HG02870 (cell line): ENCODE measurements at regions not wholly inside any gene's neighbourhood (a gene's known extent, or its start where the extent isn't known, plus 50 kb on each side); places are given as distances from the start of the nearest gene placed in this dataset.
"Not testable (repeated sequence)": the region's sequence is repeated elsewhere in the genome, so short reads cannot be mapped to it uniquely, and the experiment has no call there.

Experiments used
- ATAC-seq: cut with Tn5 transposase; IDR thresholded peaks from one replicate; pipeline ENCODE4 v1.9.1; 2021; ENCODE audit warnings: mild to moderate bottlenecking, moderate library complexity; ENCODE audit not compliant: unreplicated experiment

- ATAC-seq = no peak
These were observed 262.3 kb upstream of the MSX2 start for GRCh38 chr5:174462129-174462528.

GRCh38 chr5:174464504-174465165 is 259.7 kb upstream of the MSX2 start:
- no peak for ATAC-seq

- ATAC-seq = not testable (repeated sequence)
These were observed 252.9 kb upstream of the MSX2 start for GRCh38 chr5:174471528-174471927.

GRCh38 chr5:174472956-174473355 is 251.4 kb upstream of the MSX2 start:
- ATAC-seq = no peak

- not testable (repeated sequence) for ATAC-seq
These were observed 248.4 kb upstream of the MSX2 start for GRCh38 chr5:174476001-174476400.

GRCh38 chr5:174479325-174479724 is 245.1 kb upstream of the MSX2 start:
- ATAC-seq = no peak

GRCh38 chr5:174481737-174482136 is 242.6 kb upstream of the MSX2 start:
- ATAC-seq = no peak

GRCh38 chr5:174482607-174483024 is 241.8 kb upstream of the MSX2 start:
- ATAC-seq = no peak

- no peak for ATAC-seq
These were observed 241.0 kb upstream of the MSX2 start for GRCh38 chr5:174483411-174483810.

- ATAC-seq = no peak
These were observed 235.2 kb upstream of the MSX2 start for GRCh38 chr5:174489215-174489614.

- ATAC-seq = no peak
These were observed 234.3 kb upstream of the MSX2 start for GRCh38 chr5:174489920-174490597.

GRCh38 chr5:174490728-174491127 is 233.7 kb upstream of the MSX2 start:
- no peak for ATAC-seq

GRCh38 chr5:174491265-174491664 is 233.1 kb upstream of the MSX2 start:
- ATAC-seq = no peak

GRCh38 chr5:174491761-174492350 is 232.5 kb upstream of the MSX2 start:
- no peak for ATAC-seq

- no peak for ATAC-seq
These were observed 230.9 kb upstream of the MSX2 start for GRCh38 chr5:174493530-174493929.

GRCh38 chr5:174497939-174498338 is 226.4 kb upstream of the MSX2 start:
- ATAC-seq = not testable (repeated sequence)

- ATAC-seq = not testable (repeated sequence)
These were observed 225.8 kb upstream of the MSX2 start for GRCh38 chr5:174498575-174498974.

- ATAC-seq = no peak
These were observed 223.7 kb upstream of the MSX2 start for GRCh38 chr5:174500636-174501035.

- no peak for ATAC-seq
These were observed 222.8 kb upstream of the MSX2 start for GRCh38 chr5:174501461-174502069.

GRCh38 chr5:174503086-174503460 is 221.3 kb upstream of the MSX2 start:
- no peak for ATAC-seq

- ATAC-seq = no peak
These were observed 220.7 kb upstream of the MSX2 start for GRCh38 chr5:174503461-174504265.
